Mucosa of descending colon (tissue), 3 donors: ENCODE measurements at regions not wholly inside any gene's neighbourhood (a gene's known extent, or its start where the extent isn't known, plus 50 kb on each side); places are given as distances from the start of the nearest gene placed in this dataset.

Experiments
- ATAC-seq: fragments of 200-7000 bp; cut with Tn5 transposase; one replicate; pipeline ENCODE4 v1.9.1; 2020; ENCODE audit warnings: mild to moderate bottlenecking, moderate library complexity
- DNase-seq, 3 donors: peaks; one replicate each; pipeline ENCODE4 v3.0.0-alpha.2; 2020
- H3K36me3 ChIP-seq: fragments of 200-600 bp; one replicate; pipeline ENCODE4 v1.8.0; 2021; ENCODE audit warnings: low read depth, mild to moderate bottlenecking
- H3K4me1 ChIP-seq: fragments of 200-600 bp; one replicate; pipeline ENCODE4 v1.8.0; 2021; ENCODE audit warnings: low read depth, mild to moderate bottlenecking
- H3K4me3 ChIP-seq: fragments of 200-600 bp; one replicate; pipeline ENCODE4 v1.8.0; 2021; ENCODE audit warnings: mild to moderate bottlenecking
- H3K9me3 ChIP-seq: fragments of 200-600 bp; one replicate; pipeline ENCODE4 v1.8.0; 2021; ENCODE audit warnings: mild to moderate bottlenecking
- CTCF ChIP-seq: fragments of 200-600 bp; IDR thresholded peaks from one replicate; pipeline ENCODE4 v1.8.0; 2022; ENCODE audit warnings: antibody characterized with exemption, mild to moderate bottlenecking
- intact Hi-C, 2 donors: fragments of 100-400 bp; cut with DNase I in 1 of 2; cut with micrococcal nuclease in 1 of 2; formaldehyde crosslinking; loops; one replicate each; pipeline versions ENCODE4 v1.11.0 to v1.11.1; 2022; cut with DNase I, micrococcal nuclease
- donor health status: DM: no; HTN: no; CAD: no; lungs with moderate emphysema.
- donor health status: DM: no; HTN: no; CAD: no.
- donor health status: DM: no; HTN: yes; CAD: no.

GRCh38 chr12:20134652-20135051, 233.7 kb upstream of the PDE3A start:
- Histone ChIP-seq H3K4me3 (no peak overlapping the region), H3K9me3 (no peaks in the 10 kb centered on the region), H3K4me1 (no peaks in the 10 kb centered on the region), H3K36me3 (no peaks in the 10 kb centered on the region)
- ATAC-seq (no peak), DNase-seq (no peak)
- no peak for TF ChIP-seq CTCF
- intact Hi-C loops: no loop called here

- Histone ChIP-seq H3K4me1 (no peaks in the 10 kb centered on the region), H3K36me3 (no peaks in the 10 kb centered on the region), H3K9me3 (no peaks in the 10 kb centered on the region), H3K4me3 (no peak overlapping the region)
- ATAC-seq (no peak), DNase-seq (no peak)
- intact Hi-C loops: no loop called here
- no peak for TF ChIP-seq CTCF
Observed at GRCh38 chr12:20140751-20141150, 227.6 kb upstream of the PDE3A start.

GRCh38 chr12:20142316-20142715, 226.0 kb upstream of the PDE3A start:
- Histone ChIP-seq H3K9me3 (no peaks in the 10 kb centered on the region), H3K4me3 (no peak overlapping the region), H3K4me1 (no peaks in the 10 kb centered on the region), H3K36me3 (no peaks in the 10 kb centered on the region)
- DNase-seq (no peak), ATAC-seq (no peak)
- TF ChIP-seq CTCF: no peak
- intact Hi-C loops: no loop called here

- intact Hi-C loops: no loop called here
- ATAC-seq (no peak), DNase-seq (no peak)
- Histone ChIP-seq H3K4me1 (no peaks in the 10 kb centered on the region), H3K4me3 (no peak overlapping the region), H3K9me3 (no peaks in the 10 kb centered on the region), H3K36me3 (no peaks in the 10 kb centered on the region)
- no peak for TF ChIP-seq CTCF
Observed at GRCh38 chr12:20142956-20143355, 225.4 kb upstream of the PDE3A start.

GRCh38 chr12:20144341-20144740, 224.0 kb upstream of the PDE3A start:
- ATAC-seq (no peak), DNase-seq (no peak)
- H3K36me3 ChIP-seq: no peaks in the 10 kb centered on the region
- intact Hi-C loops: no loop called here
- no peaks in the 10 kb centered on the region for H3K9me3 ChIP-seq
- TF ChIP-seq CTCF: no peak
- H3K4me3 ChIP-seq: no peak overlapping the region
- no peaks in the 10 kb centered on the region for H3K4me1 ChIP-seq

- TF ChIP-seq CTCF: no peak
- DNase-seq: no peak
- intact Hi-C loops: no loop called here
- no peaks in the 10 kb centered on the region for H3K4me1 ChIP-seq
- H3K4me3 ChIP-seq: no peak overlapping the region
- no peaks in the 10 kb centered on the region for H3K9me3 ChIP-seq
- ATAC-seq: no peak
- no peaks in the 10 kb centered on the region for H3K36me3 ChIP-seq
Observed at GRCh38 chr12:20148241-20148640, 220.1 kb upstream of the PDE3A start.
